ENCODE measurements at regions not wholly inside any gene's neighbourhood (a gene's known extent, or its start where the extent isn't known, plus 50 kb on each side); places are given as distances from the start of the nearest gene placed in this dataset.

DNA sequence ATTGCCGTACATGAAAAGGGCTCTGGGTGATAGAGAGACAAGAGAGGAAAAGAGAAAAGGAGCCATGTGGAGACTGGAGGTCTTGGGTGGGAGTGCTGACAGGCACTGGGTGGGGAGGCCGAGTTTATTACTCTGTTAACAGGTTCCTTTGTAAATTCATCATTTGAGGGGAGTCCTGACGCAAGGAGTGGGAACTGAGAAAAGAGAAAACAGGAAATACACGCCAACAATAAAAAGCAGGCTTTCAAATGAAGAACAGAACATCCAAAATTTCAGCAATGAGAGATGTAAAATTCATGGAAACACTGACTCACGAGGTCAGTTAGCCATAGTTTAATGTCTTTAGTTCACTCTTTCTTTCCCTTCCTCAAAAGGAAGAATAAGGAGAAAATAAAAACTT is 342.8 kb downstream of the TMEM167A start (continued):
- TF ChIP-seq, protein P1, sequence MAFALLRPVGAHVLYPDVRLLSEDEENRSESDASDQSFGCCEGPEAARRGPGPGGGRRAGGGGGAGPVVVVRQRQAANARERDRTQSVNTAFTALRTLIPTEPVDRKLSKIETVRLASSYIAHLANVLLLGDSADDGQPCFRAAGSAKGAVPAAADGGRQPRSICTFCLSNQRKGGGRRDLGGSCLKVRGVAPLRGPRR (CRISPR knock-in tag; IDR thresholded peaks at IDR 0.05) = no peak
- TF ChIP-seq POLR2AphosphoS2 (IDR thresholded peaks at IDR 0.05; ENCODE audit: low read length) (no peak), TEAD2 (tag; IDR thresholded peaks at IDR 0.05) (no peak), HNRNPL (IDR thresholded peaks at IDR 0.05; ENCODE audit: low read depth, low read length) (no peak), ZNF143 (CRISPR knock-in tag; IDR thresholded peaks at IDR 0.05) (no peak), RFX5 (IDR thresholded peaks at IDR 0.05; ENCODE audit: low read depth, low read length) (no peak), TBP (optimal IDR thresholded peaks at IDR 0.05; ENCODE audit: low read depth, low read length) (no peak), FOXA1 (IDR thresholded peaks at IDR 0.05; ENCODE audit: borderline replicate concordance) (no peak)

GRCh38 chr5:82730913-82731312 is 346.3 kb downstream of the TMEM167A start:
- no peaks in the 10 kb centered on the region for H4K20me1 ChIP-seq (replicated peaks; ENCODE audit: control insufficient read depth, insufficient read depth, low read length)
- intact Hi-C loops (cut with micrococcal nuclease) = no loop called here
- no peaks in the 10 kb centered on the region for H3K79me2 ChIP-seq (ENCODE audit: control insufficient read depth, insufficient read depth, low read length)
- ATAC-seq (no peak), DNase-seq (ENCODE audit: extremely low read depth in 1 of 4, low spot score in 3 of 4) (no peak), FAIRE-seq (no peak)
- WGBS (ENCODE audit: insufficient coverage, low coverage, missing lambda C conversion rate) = 4% methylated on average over 7 of the region's 7 CpGs
- H3K4me1 ChIP-seq (replicated peaks in 1 of 2; ENCODE audit: control insufficient read depth in 2 of 2, insufficient read depth in 2 of 2, low read length in 2 of 2) = no peaks in the 10 kb centered on the region; a peak in 1 of 5 replicates
- no peaks in the 10 kb centered on the region for H3K27me3 ChIP-seq (ENCODE audit: control insufficient read depth in 2 of 2, insufficient read depth in 2 of 2, low read length in 2 of 2)
- H3K4me2 ChIP-seq (ENCODE audit: insufficient read depth, low read length) = no peak overlapping the region
- H3K9me1 ChIP-seq (ENCODE audit: control insufficient read depth, insufficient read depth, low read length) = no peaks in the 10 kb centered on the region
- H3K36me3 ChIP-seq (ENCODE audit: control insufficient read depth, insufficient read depth, low read length) = no peaks in the 10 kb centered on the region
- H3K9me3 ChIP-seq (replicated peaks; ENCODE audit: control insufficient read depth, insufficient read depth, low read depth, low read length) = no peaks in the 10 kb centered on the region
- no peak overlapping the region for H3K9ac ChIP-seq (ENCODE audit: insufficient read depth in 1 of 2, low read depth in 2 of 2, low read length in 2 of 2)
- H2AFZ ChIP-seq (ENCODE audit: low read depth, low read length) = no peak overlapping the region
- H3K4me3 ChIP-seq = no peak overlapping the region
- in situ Hi-C loops (cut with MboI) = no loop called here
- no peak overlapping the region for H3K27ac ChIP-seq (ENCODE audit: extremely low read depth, low read depth, low read length)
- TF ChIP-seq SPI1 (IDR thresholded peaks at IDR 0.05; ENCODE audit: borderline replicate concordance, low read depth, low read length) = 0 out of 2 replicates have a peak, but pooled peaks have one; percentile 31
- TF ChIP-seq, protein P2, sequence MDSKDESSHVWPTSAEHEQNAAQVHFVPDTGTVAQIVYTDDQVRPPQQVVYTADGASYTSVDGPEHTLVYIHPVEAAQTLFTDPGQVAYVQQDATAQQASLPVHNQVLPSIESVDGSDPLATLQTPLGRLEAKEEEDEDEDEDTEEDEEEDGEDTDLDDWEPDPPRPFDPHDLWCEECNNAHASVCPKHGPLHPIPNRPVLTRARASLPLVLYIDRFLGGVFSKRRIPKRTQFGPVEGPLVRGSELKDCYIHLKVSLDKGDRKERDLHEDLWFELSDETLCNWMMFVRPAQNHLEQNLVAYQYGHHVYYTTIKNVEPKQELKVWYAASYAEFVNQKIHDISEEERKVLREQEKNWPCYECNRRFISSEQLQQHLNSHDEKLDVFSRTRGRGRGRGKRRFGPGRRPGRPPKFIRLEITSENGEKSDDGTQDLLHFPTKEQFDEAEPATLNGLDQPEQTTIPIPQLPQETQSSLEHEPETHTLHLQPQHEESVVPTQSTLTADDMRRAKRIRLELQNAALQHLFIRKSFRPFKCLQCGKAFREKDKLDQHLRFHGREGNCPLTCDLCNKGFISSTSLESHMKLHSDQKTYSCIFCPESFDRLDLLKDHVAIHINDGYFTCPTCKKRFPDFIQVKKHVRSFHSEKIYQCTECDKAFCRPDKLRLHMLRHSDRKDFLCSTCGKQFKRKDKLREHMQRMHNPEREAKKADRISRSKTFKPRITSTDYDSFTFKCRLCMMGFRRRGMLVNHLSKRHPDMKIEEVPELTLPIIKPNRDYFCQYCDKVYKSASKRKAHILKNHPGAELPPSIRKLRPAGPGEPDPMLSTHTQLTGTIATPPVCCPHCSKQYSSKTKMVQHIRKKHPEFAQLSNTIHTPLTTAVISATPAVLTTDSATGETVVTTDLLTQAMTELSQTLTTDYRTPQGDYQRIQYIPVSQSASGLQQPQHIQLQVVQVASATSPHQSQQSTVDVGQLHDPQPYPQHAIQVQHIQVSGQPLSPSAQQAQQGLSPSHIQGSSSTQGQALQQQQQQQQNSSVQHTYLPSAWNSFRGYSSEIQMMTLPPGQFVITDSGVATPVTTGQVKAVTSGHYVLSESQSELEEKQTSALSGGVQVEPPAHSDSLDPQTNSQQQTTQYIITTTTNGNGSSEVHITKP (IDR thresholded peaks at IDR 0.05; ENCODE audit: partially characterized antibody) = no peak
- CTCF ChIA-PET (ENCODE audit: low intra/inter-chr PET ratio) = no interaction called here
- POLR2A ChIA-PET = no interaction called here
- no TSS peak for BruUV-seq (replicated peaks)
